GM23338 (cell line): ENCODE measurements at regions not wholly inside any gene's neighbourhood (a gene's known extent, or its start where the extent isn't known, plus 50 kb on each side); places are given as distances from the start of the nearest gene placed in this dataset.
A peak's percentile ranks its signal among the peaks of the same experiment; 100 is the strongest.

Experiments
- ATAC-seq: fragments of 200-7000 bp; cut with Tn5 transposase; 3 replicates; pipeline ENCODE4 v1.9.1; 2020
- DNase-seq: peaks from one replicate; pipeline ENCODE4 v3.0.0-alpha.2; 2015; ENCODE audit warnings: low spot score
- H2AFZ ChIP-seq: fragments of 200-600 bp; sonication (generic); 2 replicates; pipeline ENCODE4 v1.8.0; 2016; ENCODE audit warnings: antibody characterized with exemption, mild to moderate bottlenecking, moderate library complexity
- H3F3A ChIP-seq: fragments of 200-600 bp; sonication (generic); replicated peaks from 2 replicates; pipeline ENCODE4 v1.8.0; 2017; ENCODE audit warnings: antibody characterized with exemption, mixed run types, low read depth
- H3K27ac ChIP-seq: fragments of 200-600 bp; sonication (generic); 2 replicates; pipeline ENCODE4 v1.6.1; 2016; ENCODE audit warnings: low read depth
- H3K27me3 ChIP-seq: fragments of 200-600 bp; sonication (generic); 2 replicates; pipeline ENCODE4 v1.8.0; 2016; ENCODE audit warnings: mild to moderate bottlenecking, mixed run types, moderate library complexity; ENCODE audit not compliant: insufficient read depth
- H3K36me3 ChIP-seq: fragments of 200-600 bp; sonication (generic); 2 replicates; pipeline ENCODE4 v1.8.0; 2016; ENCODE audit warnings: mild to moderate bottlenecking; ENCODE audit not compliant: insufficient read depth
- H3K4me1 ChIP-seq: fragments of 200-600 bp; sonication (generic); 2 replicates; pipeline ENCODE4 v1.8.0; 2016; ENCODE audit warnings: mild to moderate bottlenecking, moderate library complexity; ENCODE audit not compliant: insufficient read depth
- H3K4me2 ChIP-seq: fragments of 200-600 bp; sonication (generic); 2 replicates; pipeline ENCODE4 v1.7.1; 2017; ENCODE audit warnings: mixed run types
- H3K4me3 ChIP-seq: fragments of 200-600 bp; sonication (generic); 2 replicates; pipeline ENCODE4 v1.6.1; 2016; ENCODE audit warnings: mixed run types
- H3K79me2 ChIP-seq: fragments of 200-600 bp; sonication (generic); replicated peaks from 2 replicates; pipeline ENCODE4 v1.8.0; 2017; ENCODE audit warnings: mild to moderate bottlenecking; ENCODE audit not compliant: insufficient read depth
- H3K9me2 ChIP-seq: fragments of 200-600 bp; sonication (generic); 2 replicates; pipeline ENCODE4 v1.8.0; 2017; ENCODE audit not compliant: insufficient read depth
- H4K20me1 ChIP-seq: fragments of 200-600 bp; sonication (generic); replicated peaks from 2 replicates; pipeline ENCODE4 v1.8.0; 2017; ENCODE audit warnings: mild to moderate bottlenecking; ENCODE audit not compliant: insufficient read depth
- H3K27ac Mint-ChIP-seq: 2 replicates; pipeline ENCODE4 v1.8.0; 2020; ENCODE audit warnings: inconsistent platforms, mild to moderate bottlenecking, moderate library complexity, mixed read lengths
- H3K27me3 Mint-ChIP-seq: 3 replicates; pipeline ENCODE4 v1.8.0; 2022; ENCODE audit warnings: low read depth, mild to moderate bottlenecking, moderate library complexity, mixed read lengths, inconsistent platforms; ENCODE audit not compliant: insufficient read depth, poor library complexity
- H3K36me3 Mint-ChIP-seq: 3 replicates; pipeline ENCODE4 v1.8.0; 2021; ENCODE audit warnings: low read depth, mild to moderate bottlenecking, inconsistent platforms, moderate library complexity, mixed read lengths
- H3K4me1 Mint-ChIP-seq: 3 replicates; pipeline ENCODE4 v1.8.0; 2020; ENCODE audit warnings: mild to moderate bottlenecking, inconsistent platforms, mixed read lengths
- H3K4me3 Mint-ChIP-seq: 3 replicates; pipeline ENCODE4 v1.8.0; 2021; ENCODE audit warnings: moderate library complexity, mild to moderate bottlenecking, inconsistent platforms, mixed read lengths
- H3K9me3 Mint-ChIP-seq: 3 replicates; pipeline ENCODE4 v1.8.0; 2020; ENCODE audit warnings: moderate library complexity, mild to moderate bottlenecking, inconsistent platforms, mixed read lengths
- CREB1 ChIP-seq: fragments of 250-450 bp; sonication (Bioruptor Pico); IDR thresholded peaks from 2 replicates; pipeline ENCODE4 v1.5.0; 2020; ENCODE audit warnings: low read depth, mild to moderate bottlenecking, moderate library complexity
- EZH2phosphoT487 ChIP-seq: fragments of 200-600 bp; sonication (generic); IDR thresholded peaks from one replicate; pipeline ENCODE4 v1.8.1; 2018; ENCODE audit warnings: antibody characterized with exemption; ENCODE audit not compliant: unreplicated experiment
- NANOG ChIP-seq: IDR thresholded peaks from 2 replicates; pipeline ENCODE4 v1.6.1; 2016; ENCODE audit warnings: antibody characterized with exemption, borderline replicate concordance
- POLR2AphosphoS5 ChIP-seq: IDR thresholded peaks from 2 replicates; pipeline ENCODE4 v1.6.1; 2016; ENCODE audit warnings: antibody characterized with exemption, low read depth
- ZNF114 ChIP-seq: fragments of 250-450 bp; sonication (Bioruptor Pico); IDR thresholded peaks from 2 replicates; pipeline ENCODE4 v1.5.0; 2020; ENCODE audit warnings: mild to moderate bottlenecking, moderate library complexity
- TF ChIP-seq, protein P1 (sequence below): IDR thresholded peaks from one replicate; pipeline ENCODE4 v1.6.1; 2018; ENCODE audit warnings: antibody characterized with exemption; ENCODE audit not compliant: unreplicated experiment
- TF ChIP-seq, protein P2 (sequence below), 2 experiments: fragments of 200-600 bp in 1 of 2; sonication (generic) in 1 of 2; conservative IDR thresholded peaks; 2 replicates each; pipeline versions ENCODE4 v1.5.1 to v1.6.1; 2016 to 2017; ENCODE audit warnings: antibody characterized with exemption in 2 of 2, low read depth in 2 of 2, mild to moderate bottlenecking in 2 of 2, moderate library complexity in 1 of 2

DNA sequence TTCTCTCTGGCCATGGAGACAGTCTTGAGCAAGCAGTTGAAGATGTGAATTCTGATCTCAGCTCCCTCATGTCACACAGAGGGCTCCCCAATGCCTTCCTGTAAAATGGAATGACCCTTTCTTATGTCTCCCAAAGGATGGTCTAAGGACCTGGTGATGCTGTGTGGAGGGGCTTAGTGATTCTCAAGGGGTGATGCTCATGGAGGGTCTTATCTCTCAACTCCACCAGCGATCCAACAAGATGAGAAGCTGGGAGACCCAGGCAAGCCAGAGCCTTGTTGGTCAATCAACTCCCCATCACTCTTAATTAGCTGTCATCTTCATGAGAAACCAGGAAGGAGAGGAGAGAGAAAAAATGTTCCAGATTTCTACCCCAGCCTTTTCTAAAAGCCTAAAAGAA is 78.0 kb upstream of the SORCS3 start:
- 0 out of 2 replicates have a peak overlapping the region, but pooled peaks have one; percentile 13 for H2AFZ ChIP-seq
- no peaks in the 10 kb centered on the region for H3K27me3 ChIP-seq
- no peak for ATAC-seq
- no peaks in the 10 kb centered on the region for H3K9me3 Mint-ChIP-seq
- H3K4me2 ChIP-seq: no peak overlapping the region
- no peak overlapping the region for H3K4me3 ChIP-seq
- no peaks in the 10 kb centered on the region for H3K4me1 ChIP-seq
- no peak for DNase-seq
- H4K20me1 ChIP-seq: no peaks in the 10 kb centered on the region
- TF ChIP-seq EZH2phosphoT487: no peak
- TF ChIP-seq, protein P1, sequence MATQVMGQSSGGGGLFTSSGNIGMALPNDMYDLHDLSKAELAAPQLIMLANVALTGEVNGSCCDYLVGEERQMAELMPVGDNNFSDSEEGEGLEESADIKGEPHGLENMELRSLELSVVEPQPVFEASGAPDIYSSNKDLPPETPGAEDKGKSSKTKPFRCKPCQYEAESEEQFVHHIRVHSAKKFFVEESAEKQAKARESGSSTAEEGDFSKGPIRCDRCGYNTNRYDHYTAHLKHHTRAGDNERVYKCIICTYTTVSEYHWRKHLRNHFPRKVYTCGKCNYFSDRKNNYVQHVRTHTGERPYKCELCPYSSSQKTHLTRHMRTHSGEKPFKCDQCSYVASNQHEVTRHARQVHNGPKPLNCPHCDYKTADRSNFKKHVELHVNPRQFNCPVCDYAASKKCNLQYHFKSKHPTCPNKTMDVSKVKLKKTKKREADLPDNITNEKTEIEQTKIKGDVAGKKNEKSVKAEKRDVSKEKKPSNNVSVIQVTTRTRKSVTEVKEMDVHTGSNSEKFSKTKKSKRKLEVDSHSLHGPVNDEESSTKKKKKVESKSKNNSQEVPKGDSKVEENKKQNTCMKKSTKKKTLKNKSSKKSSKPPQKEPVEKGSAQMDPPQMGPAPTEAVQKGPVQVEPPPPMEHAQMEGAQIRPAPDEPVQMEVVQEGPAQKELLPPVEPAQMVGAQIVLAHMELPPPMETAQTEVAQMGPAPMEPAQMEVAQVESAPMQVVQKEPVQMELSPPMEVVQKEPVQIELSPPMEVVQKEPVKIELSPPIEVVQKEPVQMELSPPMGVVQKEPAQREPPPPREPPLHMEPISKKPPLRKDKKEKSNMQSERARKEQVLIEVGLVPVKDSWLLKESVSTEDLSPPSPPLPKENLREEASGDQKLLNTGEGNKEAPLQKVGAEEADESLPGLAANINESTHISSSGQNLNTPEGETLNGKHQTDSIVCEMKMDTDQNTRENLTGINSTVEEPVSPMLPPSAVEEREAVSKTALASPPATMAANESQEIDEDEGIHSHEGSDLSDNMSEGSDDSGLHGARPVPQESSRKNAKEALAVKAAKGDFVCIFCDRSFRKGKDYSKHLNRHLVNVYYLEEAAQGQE: no peak
- TF ChIP-seq NANOG: no peak
- TF ChIP-seq, protein P2, sequence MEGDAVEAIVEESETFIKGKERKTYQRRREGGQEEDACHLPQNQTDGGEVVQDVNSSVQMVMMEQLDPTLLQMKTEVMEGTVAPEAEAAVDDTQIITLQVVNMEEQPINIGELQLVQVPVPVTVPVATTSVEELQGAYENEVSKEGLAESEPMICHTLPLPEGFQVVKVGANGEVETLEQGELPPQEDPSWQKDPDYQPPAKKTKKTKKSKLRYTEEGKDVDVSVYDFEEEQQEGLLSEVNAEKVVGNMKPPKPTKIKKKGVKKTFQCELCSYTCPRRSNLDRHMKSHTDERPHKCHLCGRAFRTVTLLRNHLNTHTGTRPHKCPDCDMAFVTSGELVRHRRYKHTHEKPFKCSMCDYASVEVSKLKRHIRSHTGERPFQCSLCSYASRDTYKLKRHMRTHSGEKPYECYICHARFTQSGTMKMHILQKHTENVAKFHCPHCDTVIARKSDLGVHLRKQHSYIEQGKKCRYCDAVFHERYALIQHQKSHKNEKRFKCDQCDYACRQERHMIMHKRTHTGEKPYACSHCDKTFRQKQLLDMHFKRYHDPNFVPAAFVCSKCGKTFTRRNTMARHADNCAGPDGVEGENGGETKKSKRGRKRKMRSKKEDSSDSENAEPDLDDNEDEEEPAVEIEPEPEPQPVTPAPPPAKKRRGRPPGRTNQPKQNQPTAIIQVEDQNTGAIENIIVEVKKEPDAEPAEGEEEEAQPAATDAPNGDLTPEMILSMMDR (conservative IDR thresholded peaks at IDR 0.05; ENCODE audit: low read depth in 2 of 2): no peak
- TF ChIP-seq ZNF114 (CRISPR knock-in tag): no peak
- no peak overlapping the region for H3K27ac ChIP-seq
- H3F3A ChIP-seq: no peaks in the 10 kb centered on the region
- peaks cover 7% of the 10 kb centered on the region; the same call in 1 of the 2 replicates for H3K9me2 ChIP-seq
- H3K79me2 ChIP-seq: no peaks in the 10 kb centered on the region
- no peaks in the 10 kb centered on the region for H3K36me3 ChIP-seq
- no peak overlapping the region for H3K27ac Mint-ChIP-seq
- H3K4me3 Mint-ChIP-seq: no peak overlapping the region
- H3K4me1 Mint-ChIP-seq: peaks cover 5% of the 10 kb centered on the region; the same call in 1 of the 3 replicates
- no peaks in the 10 kb centered on the region for H3K36me3 Mint-ChIP-seq
- H3K27me3 Mint-ChIP-seq: peaks cover 1% of the 10 kb centered on the region

DNA sequence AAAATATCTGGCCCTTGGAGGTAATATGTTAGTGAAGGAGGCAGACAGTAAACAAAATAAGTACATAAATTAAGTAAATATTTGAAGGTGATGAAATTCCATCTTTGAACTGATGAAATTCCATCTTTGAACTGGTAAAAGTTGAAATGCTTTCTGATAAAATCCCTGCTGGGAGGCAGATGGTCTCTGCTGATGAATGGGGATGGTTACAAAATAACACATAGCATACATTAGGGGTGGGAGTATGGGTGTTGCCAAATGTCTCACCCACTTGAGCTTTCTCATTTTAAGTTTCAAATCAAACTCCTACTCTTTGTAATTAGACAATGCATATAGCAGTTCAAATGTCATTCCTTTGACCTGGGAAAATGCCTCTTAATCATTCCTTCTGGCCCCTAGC is 77.5 kb upstream of the SORCS3 start:
- Histone ChIP-seq H3K27ac (no peak overlapping the region), H3K79me2 (no peaks in the 10 kb centered on the region), H3K4me3 (no peak overlapping the region), H3K36me3 (no peaks in the 10 kb centered on the region), H2AFZ (no peak overlapping the region), H4K20me1 (no peaks in the 10 kb centered on the region), H3F3A (no peaks in the 10 kb centered on the region), H3K4me2 (no peak overlapping the region), H3K27me3 (no peaks in the 10 kb centered on the region), H3K4me1 (no peaks in the 10 kb centered on the region), H3K9me2 (peaks cover 7% of the 10 kb centered on the region; the same call in 1 of the 2 replicates)
- no peaks in the 10 kb centered on the region for H3K36me3 Mint-ChIP-seq
- no peak for TF ChIP-seq POLR2AphosphoS5
- TF ChIP-seq CREB1 (CRISPR knock-in tag): no peak
- no peak overlapping the region for H3K4me3 Mint-ChIP-seq
- peaks cover under 1% of the 10 kb centered on the region for H3K27me3 Mint-ChIP-seq
- H3K4me1 Mint-ChIP-seq: peaks cover 5% of the 10 kb centered on the region; the same call in 1 of the 3 replicates
- no peaks in the 10 kb centered on the region for H3K9me3 Mint-ChIP-seq
- no peak for ATAC-seq
- H3K27ac Mint-ChIP-seq: no peak overlapping the region
- no peak for DNase-seq
